ENCODE measurements at regions not wholly inside any gene's neighbourhood (a gene's known extent, or its start where the extent isn't known, plus 50 kb on each side); places are given as distances from the start of the nearest gene placed in this dataset.
A peak's percentile ranks its signal among the peaks of the same experiment; 100 is the strongest.

DNA sequence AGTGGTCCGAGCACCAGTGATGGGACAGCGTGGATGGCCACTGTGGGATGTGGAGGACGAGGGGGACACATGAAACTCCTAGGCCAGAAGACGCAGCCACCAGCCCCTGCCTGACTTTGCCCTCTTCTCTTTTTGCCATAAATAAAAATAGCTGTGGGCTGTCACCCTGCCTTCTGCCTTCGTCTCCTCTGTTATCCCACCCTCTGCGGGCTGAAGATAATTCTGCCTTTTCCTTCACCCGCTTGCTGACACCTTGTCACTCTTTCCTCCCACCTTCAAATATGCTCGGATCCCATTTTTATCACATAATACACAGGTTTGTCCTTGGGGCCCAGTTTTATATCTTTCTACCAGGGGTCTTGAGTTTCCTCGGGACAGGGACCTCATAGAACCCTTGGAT lies 87.6 kb upstream of the CIBAR2 start:
- TF ChIP-seq EZH2 (IDR thresholded peaks at IDR 0.05; ENCODE audit: insufficient read depth, low read length) (no peak), CTCF (IDR thresholded peaks at IDR 0.05; ENCODE audit: insufficient read depth, low read depth, low read length) (no peak)
- H3K27ac Mint-ChIP-seq (ENCODE audit: unreplicated experiment): no peak overlapping the region
- FAIRE-seq: no peak
- no peaks in the 10 kb centered on the region for H3K9me3 Mint-ChIP-seq (ENCODE audit: unreplicated experiment)
- Histone ChIP-seq H3K27ac (ENCODE audit: low read depth, low read length) (no peak overlapping the region), H3K4me3 (ENCODE audit: insufficient read depth, low read depth, low read length) (no peak overlapping the region), H3K9me3 (ENCODE audit: insufficient read depth, low read depth, low read length) (no peaks in the 10 kb centered on the region), H2AFZ (ENCODE audit: low read depth, low read length) (no peak overlapping the region), H3K79me2 (ENCODE audit: insufficient read depth, low read length) (peaks cover 28% of the 10 kb centered on the region), H3K36me3 (ENCODE audit: insufficient read depth, low read length) (no peaks in the 10 kb centered on the region), H3K27me3 (ENCODE audit: insufficient read depth, low read length) (no peaks in the 10 kb centered on the region), H3K9ac (ENCODE audit: low read length) (no peak overlapping the region), H3K4me1 (ENCODE audit: insufficient read depth, low read length) (peaks cover 40% of the 10 kb centered on the region), H3K4me2 (ENCODE audit: low read length) (no peak overlapping the region), H4K20me1 (ENCODE audit: insufficient read depth, low read length) (peaks cover 32% of the 10 kb centered on the region)
- peaks cover 38% of the 10 kb centered on the region for H3K4me1 Mint-ChIP-seq (ENCODE audit: low read depth, unreplicated experiment)
- no peak overlapping the region for H3K4me3 Mint-ChIP-seq (ENCODE audit: unreplicated experiment)
- no peaks in the 10 kb centered on the region for H3K27me3 Mint-ChIP-seq (ENCODE audit: low read depth, unreplicated experiment)
- H3K36me3 Mint-ChIP-seq (ENCODE audit: low read depth, unreplicated experiment): no peaks in the 10 kb centered on the region
- DNase-seq (ENCODE audit: low read depth): no peak

GRCh38 chr16:85200471-85201278 lies 88.4 kb upstream of the CIBAR2 start:
- Mint-ChIP-seq H3K4me1 (ENCODE audit: low read depth, unreplicated experiment) (peaks cover 35% of the 10 kb centered on the region), H3K9me3 (ENCODE audit: unreplicated experiment) (peaks cover under 1% of the 10 kb centered on the region), H3K36me3 (ENCODE audit: low read depth, unreplicated experiment) (peaks cover under 1% of the 10 kb centered on the region), H3K27me3 (ENCODE audit: low read depth, unreplicated experiment) (no peaks in the 10 kb centered on the region), H3K27ac (ENCODE audit: unreplicated experiment) (no peak overlapping the region), H3K4me3 (ENCODE audit: unreplicated experiment) (no peak overlapping the region)
- FAIRE-seq: no peak
- no peak for TF ChIP-seq EZH2 (IDR thresholded peaks at IDR 0.05; ENCODE audit: insufficient read depth, low read length)
- no peak for TF ChIP-seq CTCF (IDR thresholded peaks at IDR 0.05; ENCODE audit: insufficient read depth, low read depth, low read length)
- H3K27me3 ChIP-seq (ENCODE audit: insufficient read depth, low read length): no peaks in the 10 kb centered on the region
- no peak overlapping the region for H3K4me3 ChIP-seq (ENCODE audit: insufficient read depth, low read depth, low read length)
- H3K27ac ChIP-seq (ENCODE audit: low read depth, low read length): no peak overlapping the region
- peaks cover 25% of the 10 kb centered on the region for H4K20me1 ChIP-seq (ENCODE audit: insufficient read depth, low read length)
- H2AFZ ChIP-seq (ENCODE audit: low read depth, low read length): no peak overlapping the region
- peak overlapping the region; percentile 63 for H3K9ac ChIP-seq (ENCODE audit: low read length)
- H3K4me1 ChIP-seq (ENCODE audit: insufficient read depth, low read length): peaks cover 43% of the 10 kb centered on the region
- no peak for DNase-seq (ENCODE audit: low read depth)
- H3K4me2 ChIP-seq (ENCODE audit: low read length): no peak overlapping the region
- H3K9me3 ChIP-seq (ENCODE audit: insufficient read depth, low read depth, low read length): no peaks in the 10 kb centered on the region
- peaks cover 27% of the 10 kb centered on the region for H3K79me2 ChIP-seq (ENCODE audit: insufficient read depth, low read length)
- H3K36me3 ChIP-seq (ENCODE audit: insufficient read depth, low read length): no peaks in the 10 kb centered on the region

- H3K4me3 Mint-ChIP-seq (ENCODE audit: unreplicated experiment): peak overlapping the region; percentile 47
- H3K9ac ChIP-seq (ENCODE audit: low read length): peak overlapping the region; percentile 63
- peak overlapping the region; percentile 39 for H3K27ac ChIP-seq (ENCODE audit: low read depth, low read length)
- peak overlapping the region; percentile 89 for H3K27ac Mint-ChIP-seq (ENCODE audit: unreplicated experiment)
- H3K36me3 Mint-ChIP-seq (ENCODE audit: low read depth, unreplicated experiment): peaks cover 2% of the 10 kb centered on the region
- H2AFZ ChIP-seq (ENCODE audit: low read depth, low read length): peak overlapping the region; percentile 5
- no peaks in the 10 kb centered on the region for H3K27me3 ChIP-seq (ENCODE audit: insufficient read depth, low read length)
- no peaks in the 10 kb centered on the region for H3K36me3 ChIP-seq (ENCODE audit: insufficient read depth, low read length)
- peaks cover 34% of the 10 kb centered on the region for H3K79me2 ChIP-seq (ENCODE audit: insufficient read depth, low read length)
- H3K9me3 Mint-ChIP-seq (ENCODE audit: unreplicated experiment): peaks cover 2% of the 10 kb centered on the region
- no peak for TF ChIP-seq EZH2 (IDR thresholded peaks at IDR 0.05; ENCODE audit: insufficient read depth, low read length)
- TF ChIP-seq CTCF (IDR thresholded peaks at IDR 0.05; ENCODE audit: insufficient read depth, low read depth, low read length): no peak
- peaks cover 51% of the 10 kb centered on the region for H3K4me1 ChIP-seq (ENCODE audit: insufficient read depth, low read length)
- H3K4me3 ChIP-seq (ENCODE audit: insufficient read depth, low read depth, low read length): no peak overlapping the region
- H4K20me1 ChIP-seq (ENCODE audit: insufficient read depth, low read length): peaks cover 19% of the 10 kb centered on the region
- no peaks in the 10 kb centered on the region for H3K27me3 Mint-ChIP-seq (ENCODE audit: low read depth, unreplicated experiment)
- peak; percentile 51 for DNase-seq (ENCODE audit: low read depth)
- no peak for FAIRE-seq
- no peaks in the 10 kb centered on the region for H3K9me3 ChIP-seq (ENCODE audit: insufficient read depth, low read depth, low read length)
- H3K4me1 Mint-ChIP-seq (ENCODE audit: low read depth, unreplicated experiment): peaks cover 33% of the 10 kb centered on the region
- peak overlapping the region; percentile 19 for H3K4me2 ChIP-seq (ENCODE audit: low read length)
These were observed 89.3 kb upstream of the CIBAR2 start for GRCh38 chr16:85201574-85201973.
